Stimulated activated CD4-positive, alpha-beta T cell treated with anti-CD3 and anti-CD28 coated beads, Interleukin-2, amount 100 ng/mL, for 4 hours (primary cell): ENCODE measurements at regions not wholly inside any gene's neighbourhood (a gene's known extent, or its start where the extent isn't known, plus 50 kb on each side); places are given as distances from the start of the nearest gene placed in this dataset.
"Not testable (repeated sequence)": the region's sequence is repeated elsewhere in the genome, so short reads cannot be mapped to it uniquely, and the experiment has no call there.

Experiments
- DNase-seq: peaks from one replicate; pipeline ENCODE4 v3.0.0-alpha.2; 2020; ENCODE audit warnings: low read depth

- DNase-seq = no peak
Measured at GRCh38 chr1:193402037-193402436, 215.6 kb upstream of the B3GALT2 start.

GRCh38 chr1:193394336-193394735 lies 207.9 kb upstream of the B3GALT2 start:
- DNase-seq = no peak

GRCh38 chr1:193392686-193393085 lies 206.3 kb upstream of the B3GALT2 start:
- DNase-seq = no peak

GRCh38 chr1:193388683-193389082 lies 202.3 kb upstream of the B3GALT2 start:
- DNase-seq = no peak

GRCh38 chr1:193388165-193388564 lies 201.8 kb upstream of the B3GALT2 start:
- no peak for DNase-seq

GRCh38 chr1:193387406-193387805 lies 201.0 kb upstream of the B3GALT2 start:
- no peak for DNase-seq

GRCh38 chr1:193378451-193378850 lies 192.0 kb upstream of the B3GALT2 start:
- DNase-seq = not testable (repeated sequence)

GRCh38 chr1:193377472-193377871 lies 191.1 kb upstream of the B3GALT2 start:
- no peak for DNase-seq

GRCh38 chr1:193372553-193372952 lies 186.1 kb upstream of the B3GALT2 start:
- no peak for DNase-seq

GRCh38 chr1:193368302-193368701 lies 181.9 kb upstream of the B3GALT2 start:
- DNase-seq = no peak

- DNase-seq = no peak
Measured at GRCh38 chr1:193367863-193368262, 181.4 kb upstream of the B3GALT2 start.

GRCh38 chr1:193366764-193367507 lies 180.5 kb upstream of the B3GALT2 start:
- DNase-seq = no peak

GRCh38 chr1:193365966-193366365 lies 179.6 kb upstream of the B3GALT2 start:
- no peak for DNase-seq

GRCh38 chr1:193359631-193360030 lies 173.2 kb upstream of the B3GALT2 start:
- no peak for DNase-seq

- no peak for DNase-seq
Measured at GRCh38 chr1:193358419-193358818, 172.0 kb upstream of the B3GALT2 start.

GRCh38 chr1:193356249-193356648 lies 169.8 kb upstream of the B3GALT2 start:
- DNase-seq = no peak

- DNase-seq = no peak
Measured at GRCh38 chr1:193355626-193356025, 169.2 kb upstream of the B3GALT2 start.

GRCh38 chr1:193355178-193355577 lies 168.8 kb upstream of the B3GALT2 start:
- DNase-seq = no peak

GRCh38 chr1:193348769-193349535 lies 162.5 kb upstream of the B3GALT2 start:
- DNase-seq = no peak

- DNase-seq = no peak
Measured at GRCh38 chr1:193348091-193348768, 161.8 kb upstream of the B3GALT2 start.

GRCh38 chr1:193346085-193346484 lies 159.7 kb upstream of the B3GALT2 start:
- no peak for DNase-seq

- DNase-seq = no peak
Measured at GRCh38 chr1:193342811-193343210, 156.4 kb upstream of the B3GALT2 start.

GRCh38 chr1:193340331-193340730 lies 153.9 kb upstream of the B3GALT2 start:
- DNase-seq = no peak
